Transverse colon (tissue), 4 donors: ENCODE measurements at regions not wholly inside any gene's neighbourhood (a gene's known extent, or its start where the extent isn't known, plus 50 kb on each side); places are given as distances from the start of the nearest gene placed in this dataset.
A peak's percentile ranks its signal among the peaks of the same experiment; 100 is the strongest.

Experiments used
- DNase-seq: peaks from one replicate; pipeline ENCODE4 v3.0.0-alpha.2; 2019
- H3K27ac ChIP-seq, 4 donors: fragments of 200-600 bp; sonication (generic); 2 replicates each; pipeline ENCODE4 v1.5.1; 2016 to 2018; ENCODE audit warnings: inconsistent platforms in 4 of 4
- H3K27me3 ChIP-seq: fragments of 200-600 bp; sonication (generic); 2 replicates; pipeline ENCODE4 v1.5.1; 2017; ENCODE audit warnings: inconsistent platforms
- H3K36me3 ChIP-seq, 4 donors: fragments of 200-600 bp; sonication (generic); 2 replicates each; pipeline ENCODE4 v1.5.1; 2017 to 2019; ENCODE audit warnings: inconsistent platforms in 4 of 4
- H3K4me1 ChIP-seq, 4 donors: fragments of 200-600 bp; sonication (generic); 2 replicates each; pipeline ENCODE4 v1.5.1; 2017 to 2020; ENCODE audit warnings: inconsistent platforms in 4 of 4
- H3K4me3 ChIP-seq, 4 donors: fragments of 200-600 bp; sonication (generic); 1 replicate in 1 of 4; 2 replicates in 3 of 4; pipeline versions ENCODE4 v1.5.1 to v1.6.1; 2017 to 2019; ENCODE audit warnings: inconsistent platforms in 4 of 4
- H3K9me3 ChIP-seq, 2 donors: fragments of 200-600 bp; sonication (generic); 2 replicates each; pipeline ENCODE4 v1.5.1; 2017 to 2019; ENCODE audit warnings: inconsistent platforms in 2 of 2
- EP300 ChIP-seq: sonication (generic); formaldehyde crosslinking; IDR thresholded peaks from one replicate; pipeline ENCODE4 v1.6.1; 2017; ENCODE audit warnings: antibody characterized with exemption, low read depth
- POLR2A ChIP-seq: fragments of 450-650 bp; IDR thresholded peaks from one replicate; pipeline ENCODE4 v1.6.1; 2016; ENCODE audit warnings: antibody characterized with exemption, mild to moderate bottlenecking, moderate library complexity
- POLR2AphosphoS5 ChIP-seq, 3 donors: sonication (generic); formaldehyde crosslinking; IDR thresholded peaks; one replicate each; pipeline ENCODE4 v1.6.1; 2016; ENCODE audit warnings: antibody characterized with exemption in 3 of 3
- WGBS, 2 donors: methylation state at CpG; one replicate each; pipeline ENCODE4 v1.1.5; 2018; ENCODE audit warnings: low coverage in 1 of 2; 5-methylcytosine and 5-hydroxymethylcytosine counted together
- in situ Hi-C, 4 donors: fragments of 200-750 bp; cut with MboI; loops; one replicate each; pipeline versions ENCODE4 v1.15.0 to v1.15.1; 2017; ENCODE audit warnings: low sequenced_read_pairs in 3 of 4, low pct_ligation_motif_present in 1 of 4, low pct_unique_long_range_greater_than_20kb in 1 of 4
- intact Hi-C: fragments of 100-400 bp; cut with DNase I; formaldehyde crosslinking; loops from one replicate; pipeline ENCODE4 v1.15.1; 2023; ENCODE audit warnings: low total_unique reads
- TF ChIP-seq, protein P1 (sequence below), 5 experiments: fragments of 200-600 bp in 3 of 5; fragments of 450-650 bp in 2 of 5; sonication (generic) in 3 of 5; IDR thresholded peaks; 1 replicate in 2 of 5; 2 replicates in 3 of 5; pipeline ENCODE4 v1.5.1; 2016 to 2017; ENCODE audit warnings: antibody characterized with exemption in 5 of 5, inconsistent platforms in 3 of 5, mild to moderate bottlenecking in 2 of 5, moderate library complexity in 1 of 5

DNA sequence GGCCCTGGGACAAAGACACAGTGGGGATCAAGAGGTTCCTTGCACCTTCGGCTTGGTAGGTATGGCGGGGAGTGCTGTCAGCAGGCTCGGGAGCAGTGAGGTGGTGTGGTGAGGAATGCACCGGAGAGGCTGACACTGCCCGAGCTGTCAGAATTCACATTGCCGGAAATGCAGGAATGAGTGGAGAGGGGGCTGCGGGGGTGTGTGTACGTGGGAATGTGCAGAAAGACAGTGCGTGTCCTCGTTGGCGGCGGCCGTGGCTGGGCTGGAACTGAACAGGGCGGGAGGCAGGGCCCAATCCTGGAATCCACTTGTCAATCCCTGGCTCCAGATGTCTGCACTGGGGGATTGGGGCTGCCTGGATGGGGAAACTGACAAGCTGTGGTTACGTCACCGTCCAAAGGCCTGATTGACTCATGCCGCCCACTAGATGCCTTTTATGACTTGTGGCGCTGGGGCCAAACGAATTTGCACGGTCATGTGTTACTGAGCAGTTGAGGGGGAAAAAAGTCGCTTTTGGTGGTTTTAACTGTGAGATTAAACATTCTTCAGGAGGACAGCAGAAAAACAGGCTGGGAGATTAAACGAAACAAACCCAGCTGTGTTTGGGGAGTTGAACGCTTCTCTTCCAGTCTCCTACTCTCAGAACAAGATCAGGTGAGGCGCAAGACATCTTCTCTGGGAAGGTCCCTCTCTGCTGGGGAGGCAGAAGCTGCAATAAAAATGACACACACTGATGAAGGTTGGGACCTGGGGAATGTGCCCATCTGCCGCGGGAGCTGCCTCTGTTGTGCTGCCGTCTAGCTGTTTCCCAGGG lies 189.4 kb upstream of the GLI2 start:
- in situ Hi-C loops (no loop called here), intact Hi-C loops (no loop called here)
- DNase-seq = peak; percentile 17
- Histone ChIP-seq H3K4me1 (peaks cover 0 to 3% (median 0%) of the 10 kb centered on the region in 4 donors), H3K27me3 (no peaks in the 10 kb centered on the region), H3K27ac (no peak overlapping the region), H3K9me3 (no peaks in the 10 kb centered on the region), H3K4me3 (no peak overlapping the region), H3K36me3 (no peaks in the 10 kb centered on the region)
- WGBS, 2 donors = 69 to 76% methylated on average over 18 to 27 of the region's 27 CpGs
- no peak for TF ChIP-seq POLR2AphosphoS5 (IDR thresholded peaks at IDR 0.05)

DNA sequence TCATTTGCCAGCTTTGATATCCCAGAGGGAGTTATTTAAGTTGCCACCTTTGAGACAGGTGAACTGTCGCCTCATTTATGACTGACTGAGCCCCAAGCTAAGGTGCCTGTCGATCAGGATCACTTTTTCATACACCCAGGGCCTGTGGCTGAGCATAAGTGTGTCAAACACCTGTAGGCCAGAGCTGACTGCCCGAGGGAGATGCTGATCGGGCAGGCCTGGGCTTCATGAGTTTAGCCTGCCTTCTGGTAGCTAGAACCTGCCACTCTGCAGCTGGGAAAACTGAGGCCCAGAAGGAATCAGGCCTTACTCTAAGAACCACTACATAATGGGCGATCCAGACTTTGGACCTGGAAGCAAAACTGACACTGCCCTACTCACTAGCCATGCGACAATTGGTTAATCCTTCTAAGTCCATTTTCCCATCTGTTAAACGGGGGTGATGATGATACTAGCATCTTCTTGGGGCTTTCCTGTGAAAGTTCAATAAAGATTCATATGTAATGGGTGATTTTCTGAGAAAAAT lies 188.7 kb upstream of the GLI2 start:
- H3K4me1 ChIP-seq = peaks cover 0 to 6% (median 0%) of the 10 kb centered on the region in 4 donors
- no peaks in the 10 kb centered on the region for H3K9me3 ChIP-seq
- TF ChIP-seq POLR2A (no peak), EP300 (no peak), POLR2AphosphoS5 (IDR thresholded peaks at IDR 0.05) (no peak)
- TF ChIP-seq, protein P1, sequence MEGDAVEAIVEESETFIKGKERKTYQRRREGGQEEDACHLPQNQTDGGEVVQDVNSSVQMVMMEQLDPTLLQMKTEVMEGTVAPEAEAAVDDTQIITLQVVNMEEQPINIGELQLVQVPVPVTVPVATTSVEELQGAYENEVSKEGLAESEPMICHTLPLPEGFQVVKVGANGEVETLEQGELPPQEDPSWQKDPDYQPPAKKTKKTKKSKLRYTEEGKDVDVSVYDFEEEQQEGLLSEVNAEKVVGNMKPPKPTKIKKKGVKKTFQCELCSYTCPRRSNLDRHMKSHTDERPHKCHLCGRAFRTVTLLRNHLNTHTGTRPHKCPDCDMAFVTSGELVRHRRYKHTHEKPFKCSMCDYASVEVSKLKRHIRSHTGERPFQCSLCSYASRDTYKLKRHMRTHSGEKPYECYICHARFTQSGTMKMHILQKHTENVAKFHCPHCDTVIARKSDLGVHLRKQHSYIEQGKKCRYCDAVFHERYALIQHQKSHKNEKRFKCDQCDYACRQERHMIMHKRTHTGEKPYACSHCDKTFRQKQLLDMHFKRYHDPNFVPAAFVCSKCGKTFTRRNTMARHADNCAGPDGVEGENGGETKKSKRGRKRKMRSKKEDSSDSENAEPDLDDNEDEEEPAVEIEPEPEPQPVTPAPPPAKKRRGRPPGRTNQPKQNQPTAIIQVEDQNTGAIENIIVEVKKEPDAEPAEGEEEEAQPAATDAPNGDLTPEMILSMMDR (IDR thresholded peaks at IDR 0.05) = no peak
- no peaks in the 10 kb centered on the region for H3K27me3 ChIP-seq
- H3K4me3 ChIP-seq = no peak overlapping the region
- in situ Hi-C loops (no loop called here), intact Hi-C loops (no loop called here)
- H3K27ac ChIP-seq = no peak overlapping the region
- H3K36me3 ChIP-seq = no peaks in the 10 kb centered on the region
- WGBS, 2 donors = 90% methylated on average over 2 to 7 of the region's 7 CpGs
- DNase-seq = no peak

DNA sequence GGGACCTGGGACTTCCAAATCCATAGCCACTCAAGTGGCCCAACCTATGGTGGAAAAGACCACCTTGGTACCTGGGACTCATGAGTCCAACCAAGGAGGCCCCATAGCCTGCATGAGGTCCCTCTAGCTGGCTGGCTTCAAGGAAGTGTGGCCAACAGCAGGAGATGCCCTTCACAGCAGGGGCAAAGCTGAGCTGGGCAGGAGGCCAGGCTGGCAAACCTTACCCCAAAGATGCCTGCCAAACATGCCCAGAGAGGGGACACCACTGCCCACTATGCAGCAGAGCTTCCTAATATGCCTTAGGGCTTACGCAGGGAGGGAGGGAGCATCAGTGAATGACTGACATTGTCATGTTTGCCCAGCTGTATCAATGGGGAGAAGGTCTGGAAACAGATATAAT lies 188.0 kb upstream of the GLI2 start:
- no peak overlapping the region for H3K4me3 ChIP-seq
- H3K36me3 ChIP-seq = no peaks in the 10 kb centered on the region
- H3K9me3 ChIP-seq = no peaks in the 10 kb centered on the region
- TF ChIP-seq, protein P1 (IDR thresholded peaks at IDR 0.05) = no peak
- TF ChIP-seq EP300 (no peak), POLR2A (no peak), POLR2AphosphoS5 (IDR thresholded peaks at IDR 0.05) (no peak)
- intact Hi-C loops = no loop called here
- DNase-seq = no peak
- no peak overlapping the region for H3K27ac ChIP-seq
- peaks cover 4 to 13% (median 5%) of the 10 kb centered on the region in 4 donors for H3K4me1 ChIP-seq
- H3K27me3 ChIP-seq = no peaks in the 10 kb centered on the region
- 100% methylated on average over 1 of the region's 1 CpG; no CpG with 5 or more reads in 1 of the 2 donors for WGBS, 2 donors
- in situ Hi-C loops = no loop called here

DNA sequence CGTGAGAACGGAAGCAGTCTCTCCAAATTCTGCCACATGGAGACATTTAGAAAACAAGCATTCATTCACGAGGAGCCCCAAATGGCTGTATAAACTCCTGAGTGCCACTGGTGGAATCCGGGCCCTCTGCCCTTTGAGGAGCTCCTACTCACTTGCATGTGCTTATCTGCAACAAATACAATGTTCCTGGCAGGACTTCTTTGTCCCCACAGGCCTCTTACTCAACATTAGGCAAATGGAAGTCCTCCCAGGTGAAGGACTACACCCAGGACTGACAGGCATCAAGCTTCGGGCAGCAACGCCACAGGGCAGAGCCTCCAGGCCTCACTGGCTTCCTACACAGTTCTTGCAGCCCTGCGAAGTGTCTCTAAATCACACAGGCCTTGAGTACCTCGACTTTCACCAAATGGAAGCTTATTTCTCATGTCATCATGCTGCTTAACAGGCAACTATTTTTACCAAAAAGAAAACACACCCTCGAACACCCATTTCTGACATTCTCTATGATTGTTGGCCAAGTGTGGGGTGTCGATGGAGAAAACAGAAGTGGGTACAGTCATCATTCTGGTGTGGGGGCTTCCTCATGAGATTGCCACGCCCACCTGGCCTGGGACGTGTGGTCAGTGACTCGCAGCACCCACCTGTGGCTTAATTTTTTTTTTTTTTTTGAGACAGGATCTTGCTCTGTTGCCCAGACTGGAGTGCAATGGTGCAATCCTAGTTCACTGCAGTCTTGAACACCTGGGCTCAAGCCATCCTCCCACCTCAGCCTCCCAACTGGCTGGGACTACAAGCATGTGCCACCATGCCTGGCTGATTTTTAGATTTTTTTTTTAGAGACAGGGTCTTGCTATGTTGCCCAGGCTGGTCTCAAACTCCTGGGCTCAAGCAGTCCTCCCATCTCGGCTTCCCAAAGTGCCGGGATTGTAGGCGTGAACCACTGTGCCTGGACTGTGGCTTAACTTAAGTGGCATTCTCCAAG lies 186.8 kb upstream of the GLI2 start:
- Histone ChIP-seq H3K4me3 (no peak overlapping the region), H3K4me1 (peaks cover 7 to 21% (median 11%) of the 10 kb centered on the region in 4 donors), H3K9me3 (no peaks in the 10 kb centered on the region), H3K27ac (no peak overlapping the region), H3K36me3 (no peaks in the 10 kb centered on the region), H3K27me3 (no peaks in the 10 kb centered on the region)
- TF ChIP-seq POLR2A (no peak), EP300 (no peak), POLR2AphosphoS5 (IDR thresholded peaks at IDR 0.05) (no peak)
- TF ChIP-seq, protein P1 (IDR thresholded peaks at IDR 0.05) = no peak
- intact Hi-C loops (no loop called here), in situ Hi-C loops (no loop called here)
- WGBS, 2 donors = 73 to 84% methylated on average over 11 to 16 of the region's 16 CpGs
- DNase-seq = no peak
